Smooth muscle cell (in vitro differentiated cells): ENCODE measurements at regions not wholly inside any gene's neighbourhood (a gene's known extent, or its start where the extent isn't known, plus 50 kb on each side); places are given as distances from the start of the nearest gene placed in this dataset.

Experiments
- DNase-seq: peaks from one replicate; lab custom pipeline; 2025; ENCODE audit not compliant: unreplicated experiment; lab: John Stamatoyannopoulos, UW
- H2AFZ ChIP-seq: fragments of 200-600 bp; sonication (generic); 2 replicates; pipeline ENCODE4 v1.6.0; 2016; ENCODE audit warnings: antibody characterized with exemption, low read depth, mild to moderate bottlenecking
- H3F3A ChIP-seq: fragments of 200-600 bp; sonication (generic); 2 replicates; pipeline ENCODE4 v1.6.0; 2017; ENCODE audit warnings: antibody characterized with exemption, low read depth
- H3K27ac ChIP-seq: fragments of 200-600 bp; sonication (generic); 2 replicates; pipeline ENCODE4 v1.5.1; 2016; ENCODE audit warnings: low read depth, mild to moderate bottlenecking
- H3K27me3 ChIP-seq: fragments of 200-600 bp; sonication (generic); 2 replicates; pipeline ENCODE4 v1.6.1; 2016; ENCODE audit warnings: low read depth, mild to moderate bottlenecking
- H3K36me3 ChIP-seq: fragments of 200-600 bp; sonication (generic); 2 replicates; pipeline ENCODE4 v1.5.1; 2016; ENCODE audit warnings: low read depth
- H3K4me1 ChIP-seq: fragments of 200-600 bp; sonication (generic); 2 replicates; pipeline ENCODE4 v1.5.1; 2016; ENCODE audit warnings: low read depth
- H3K4me2 ChIP-seq: fragments of 200-600 bp; sonication (generic); 2 replicates; pipeline ENCODE4 v1.6.0; 2016; ENCODE audit warnings: mild to moderate bottlenecking
- H3K4me3 ChIP-seq: fragments of 200-600 bp; sonication (generic); 2 replicates; pipeline ENCODE4 v1.5.1; 2016; ENCODE audit warnings: mild to moderate bottlenecking
- H3K79me2 ChIP-seq: fragments of 200-600 bp; sonication (generic); 2 replicates; pipeline ENCODE4 v1.6.0; 2016; ENCODE audit warnings: low read depth, mild to moderate bottlenecking
- H3K9ac ChIP-seq: fragments of 200-600 bp; sonication (generic); 2 replicates; pipeline ENCODE4 v1.6.0; 2016; ENCODE audit warnings: low read depth
- H3K9me3 ChIP-seq: fragments of 200-600 bp; sonication (generic); replicated peaks from 2 replicates; pipeline ENCODE4 v1.5.1; 2016; ENCODE audit warnings: low read depth
- H4K20me1 ChIP-seq: fragments of 200-600 bp; sonication (generic); 2 replicates; pipeline ENCODE4 v1.6.0; 2016; ENCODE audit warnings: low read depth
- CTCF ChIP-seq: fragments of 200-600 bp; sonication (generic); IDR thresholded peaks from 2 replicates; pipeline ENCODE4 v1.5.1; 2017; ENCODE audit warnings: borderline replicate concordance, mild to moderate bottlenecking, antibody characterized with exemption; ENCODE audit not compliant: insufficient read depth, poor library complexity, severe bottlenecking
- WGBS: methylation state at CpG from one replicate; pipeline ENCODE4 v1.1.7; 2016; ENCODE audit warnings: low lambda C conversion rate; 5-methylcytosine and 5-hydroxymethylcytosine counted together

GRCh38 chr5:2993301-2993700 lies 241.8 kb upstream of the IRX2 start:
- H3K27ac ChIP-seq = no peak overlapping the region
- no peak overlapping the region for H3K4me2 ChIP-seq
- H2AFZ ChIP-seq = no peak overlapping the region
- no peaks in the 10 kb centered on the region for H3K9me3 ChIP-seq
- no peaks in the 10 kb centered on the region for H4K20me1 ChIP-seq
- no peaks in the 10 kb centered on the region for H3K79me2 ChIP-seq
- no peaks in the 10 kb centered on the region for H3F3A ChIP-seq
- DNase-seq = no peak
- no peaks in the 10 kb centered on the region for H3K36me3 ChIP-seq
- no peak overlapping the region for H3K9ac ChIP-seq
- H3K4me3 ChIP-seq = no peak overlapping the region
- no peaks in the 10 kb centered on the region for H3K27me3 ChIP-seq
- TF ChIP-seq CTCF = no peak
- no peaks in the 10 kb centered on the region for H3K4me1 ChIP-seq
- 75% methylated on average over 10 of the region's 10 CpGs for WGBS

- Histone ChIP-seq H4K20me1 (no peaks in the 10 kb centered on the region), H2AFZ (no peak overlapping the region), H3K9me3 (no peaks in the 10 kb centered on the region), H3K4me1 (no peaks in the 10 kb centered on the region), H3K79me2 (no peaks in the 10 kb centered on the region), H3K4me3 (no peak overlapping the region), H3K36me3 (no peaks in the 10 kb centered on the region), H3F3A (no peaks in the 10 kb centered on the region), H3K9ac (no peak overlapping the region), H3K4me2 (no peak overlapping the region), H3K27ac (no peak overlapping the region), H3K27me3 (no peaks in the 10 kb centered on the region)
- TF ChIP-seq CTCF = no peak
- WGBS = 88% methylated on average over 4 of the region's 4 CpGs
- no peak for DNase-seq
Observed at GRCh38 chr5:2992806-2993205, 241.3 kb upstream of the IRX2 start.

GRCh38 chr5:2991884-2992283 lies 240.4 kb upstream of the IRX2 start:
- TF ChIP-seq CTCF = no peak
- Histone ChIP-seq H3F3A (no peaks in the 10 kb centered on the region), H3K27ac (no peak overlapping the region), H3K27me3 (no peaks in the 10 kb centered on the region), H3K9me3 (no peaks in the 10 kb centered on the region), H3K9ac (no peak overlapping the region), H3K79me2 (no peaks in the 10 kb centered on the region), H3K4me1 (no peaks in the 10 kb centered on the region), H3K4me3 (no peak overlapping the region), H4K20me1 (no peaks in the 10 kb centered on the region), H3K4me2 (no peak overlapping the region), H3K36me3 (no peaks in the 10 kb centered on the region), H2AFZ (no peak overlapping the region)
- no peak for DNase-seq
- WGBS = 83% methylated on average over 10 of the region's 10 CpGs

GRCh38 chr5:2989517-2989916 lies 238.0 kb upstream of the IRX2 start:
- H3K27ac ChIP-seq = no peak overlapping the region
- H2AFZ ChIP-seq = no peak overlapping the region
- WGBS = 54% methylated on average over 8 of the region's 8 CpGs
- TF ChIP-seq CTCF = no peak
- no peak overlapping the region for H3K9ac ChIP-seq
- no peaks in the 10 kb centered on the region for H3F3A ChIP-seq
- H3K9me3 ChIP-seq = no peaks in the 10 kb centered on the region
- no peaks in the 10 kb centered on the region for H3K4me1 ChIP-seq
- DNase-seq = no peak
- no peaks in the 10 kb centered on the region for H3K79me2 ChIP-seq
- H3K4me2 ChIP-seq = no peak overlapping the region
- no peaks in the 10 kb centered on the region for H3K27me3 ChIP-seq
- H3K4me3 ChIP-seq = no peak overlapping the region
- H4K20me1 ChIP-seq = no peaks in the 10 kb centered on the region
- H3K36me3 ChIP-seq = no peaks in the 10 kb centered on the region
